Dendritic cell treated with granulocyte-macrophage colony-stimulating factor and Interleukin-4, amounts not matched to agents 40 ng/mL and 50 ng/mL, for 4 days (primary cell): ENCODE measurements at regions not wholly inside any gene's neighbourhood (a gene's known extent, or its start where the extent isn't known, plus 50 kb on each side); places are given as distances from the start of the nearest gene placed in this dataset.

Experiments used
- H3K27ac Mint-ChIP-seq: one replicate; pipeline ENCODE4 v1.8.0; 2022; ENCODE audit warnings: mild to moderate bottlenecking, mixed read lengths
- H3K27me3 Mint-ChIP-seq: one replicate; pipeline ENCODE4 v1.8.0; 2022; ENCODE audit warnings: mild to moderate bottlenecking, mixed read lengths
- H3K36me3 Mint-ChIP-seq: one replicate; pipeline ENCODE4 v1.8.0; 2022; ENCODE audit warnings: low read depth, mixed read lengths
- H3K4me1 Mint-ChIP-seq: one replicate; pipeline ENCODE4 v1.8.0; 2022; ENCODE audit warnings: low read depth, mixed read lengths
- H3K4me3 Mint-ChIP-seq: one replicate; pipeline ENCODE4 v1.8.0; 2022; ENCODE audit warnings: mild to moderate bottlenecking, moderate library complexity, mixed read lengths
- H3K9me3 Mint-ChIP-seq: one replicate; pipeline ENCODE4 v1.8.0; 2022; ENCODE audit warnings: mixed read lengths
- intact Hi-C: fragments of 100-400 bp; cut with micrococcal nuclease; formaldehyde crosslinking; loops from one replicate; pipeline ENCODE4 v1.15.0; 2022

GRCh38 chr2:145198555-145198954, 678.6 kb upstream of the ZEB2 start:
- Mint-ChIP-seq H3K36me3 (no peaks in the 10 kb centered on the region), H3K4me1 (no peaks in the 10 kb centered on the region), H3K4me3 (no peak overlapping the region), H3K27ac (no peak overlapping the region), H3K27me3 (peaks cover 3% of the 10 kb centered on the region), H3K9me3 (no peaks in the 10 kb centered on the region)
- intact Hi-C loops, result no loop called here

- H3K4me1 Mint-ChIP-seq, result no peaks in the 10 kb centered on the region
- H3K4me3 Mint-ChIP-seq, result no peak overlapping the region
- no peak overlapping the region for H3K27ac Mint-ChIP-seq
- intact Hi-C loops, result no loop called here
- H3K27me3 Mint-ChIP-seq, result peaks cover 3% of the 10 kb centered on the region
- H3K36me3 Mint-ChIP-seq, result no peaks in the 10 kb centered on the region
- no peaks in the 10 kb centered on the region for H3K9me3 Mint-ChIP-seq
Measured at GRCh38 chr2:145197944-145198343, 678.0 kb upstream of the ZEB2 start.

DNA sequence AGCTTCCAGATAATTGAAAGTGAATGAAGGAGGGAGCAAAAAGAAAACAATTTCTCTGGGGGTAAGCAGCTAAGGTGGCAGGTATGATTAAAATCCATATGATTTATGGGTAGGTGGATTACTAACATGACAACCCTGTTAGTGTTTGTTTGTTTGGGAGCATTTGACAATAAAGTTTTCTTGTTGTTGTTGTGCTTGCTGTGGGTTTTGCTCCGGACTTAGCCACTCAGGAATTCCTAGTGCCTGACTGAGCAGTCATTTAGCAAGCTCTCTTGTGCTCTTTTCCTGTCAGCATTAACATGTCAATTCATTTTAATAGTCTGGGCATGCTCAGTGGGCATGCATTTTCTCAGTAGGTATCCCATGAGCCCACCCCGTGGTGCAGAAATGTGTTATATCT, 674.8 kb upstream of the ZEB2 start:
- Mint-ChIP-seq H3K27me3 (peaks cover 3% of the 10 kb centered on the region), H3K4me3 (no peak overlapping the region), H3K4me1 (peaks cover 16% of the 10 kb centered on the region), H3K36me3 (no peaks in the 10 kb centered on the region), H3K27ac (no peak overlapping the region), H3K9me3 (no peaks in the 10 kb centered on the region)
- intact Hi-C loops, result no loop called here

DNA sequence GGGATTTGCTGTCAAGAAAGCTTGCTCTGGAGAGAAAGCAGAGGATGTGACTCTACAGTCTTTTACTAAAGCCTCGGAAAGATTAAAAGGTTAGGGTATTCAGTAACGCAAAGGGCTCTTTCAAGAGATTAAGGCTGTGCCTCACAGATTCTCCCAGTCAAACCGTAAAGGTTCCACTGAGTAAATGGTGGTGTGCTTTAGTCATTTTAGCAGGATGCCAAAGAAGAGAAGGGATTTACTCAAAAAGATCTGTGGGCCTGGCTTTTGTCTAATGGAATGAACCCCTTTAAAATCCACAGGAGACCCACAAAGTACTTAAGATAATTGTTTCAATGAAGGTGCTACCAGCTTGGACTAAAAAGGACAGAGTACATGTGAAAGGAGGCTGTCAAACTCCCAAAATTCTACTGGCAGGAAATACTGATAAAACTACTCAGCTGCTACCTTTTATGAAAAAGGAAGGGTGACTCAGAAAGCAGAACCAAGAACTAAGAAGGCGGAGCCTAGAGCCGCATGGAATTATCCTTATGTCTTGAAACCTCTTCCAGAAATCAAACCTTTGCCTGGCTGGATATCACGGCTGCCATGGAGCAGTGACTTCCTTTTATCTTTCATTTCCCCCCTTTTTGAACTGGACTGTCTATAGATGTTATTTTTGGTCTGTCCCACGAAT, 670.2 kb upstream of the ZEB2 start:
- Mint-ChIP-seq H3K27ac (peak overlapping the region; percentile 72), H3K4me1 (peaks cover 33% of the 10 kb centered on the region), H3K36me3 (no peaks in the 10 kb centered on the region), H3K4me3 (no peak overlapping the region), H3K9me3 (no peaks in the 10 kb centered on the region), H3K27me3 (no peaks in the 10 kb centered on the region)
- intact Hi-C loops, result no loop called here

DNA sequence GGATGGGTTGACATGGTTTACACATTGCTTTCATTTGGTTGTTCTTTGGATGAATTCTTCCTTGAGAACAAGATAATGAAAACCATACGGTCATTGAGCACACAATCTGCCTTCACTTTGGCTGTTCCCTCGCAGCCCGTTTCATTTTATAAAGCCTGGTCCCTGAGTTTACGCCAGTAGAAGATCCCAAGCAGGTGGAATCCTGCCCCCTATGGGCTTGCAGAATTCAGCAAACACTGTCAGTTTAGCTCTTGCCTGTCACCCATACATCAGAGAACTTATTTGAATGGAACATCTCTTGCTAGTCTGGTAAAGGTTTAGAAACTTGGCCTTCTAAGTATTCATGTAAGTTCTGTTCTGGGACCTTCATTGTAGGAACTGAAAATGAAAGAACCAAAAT, 666.4 kb upstream of the ZEB2 start:
- H3K4me1 Mint-ChIP-seq, result peaks cover 38% of the 10 kb centered on the region
- H3K27me3 Mint-ChIP-seq, result no peaks in the 10 kb centered on the region
- no peaks in the 10 kb centered on the region for H3K9me3 Mint-ChIP-seq
- H3K27ac Mint-ChIP-seq, result peak overlapping the region; percentile 52
- H3K36me3 Mint-ChIP-seq, result no peaks in the 10 kb centered on the region
- H3K4me3 Mint-ChIP-seq, result no peak overlapping the region
- intact Hi-C loops, result no loop called here

DNA sequence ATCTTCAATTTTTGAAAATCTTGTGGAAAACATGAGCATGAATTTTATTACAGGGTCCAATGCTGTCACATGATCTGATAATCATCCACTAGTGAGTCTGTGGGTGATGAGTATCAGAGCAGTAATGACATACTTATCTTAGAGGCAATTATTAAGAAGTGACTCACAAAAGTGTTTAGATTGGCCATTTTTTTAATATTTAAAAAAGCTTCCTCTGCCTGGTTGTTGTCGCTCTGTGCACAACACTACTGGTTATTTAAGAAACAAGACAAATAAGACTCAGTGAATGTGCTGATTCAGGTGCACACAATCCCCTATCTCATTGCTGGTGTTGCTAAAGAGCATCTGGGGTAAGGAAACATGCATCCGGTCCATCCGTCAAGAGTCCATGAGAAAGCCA, 665.8 kb upstream of the ZEB2 start:
- no peaks in the 10 kb centered on the region for H3K27me3 Mint-ChIP-seq
- no peaks in the 10 kb centered on the region for H3K9me3 Mint-ChIP-seq
- intact Hi-C loops, result no loop called here
- H3K4me3 Mint-ChIP-seq, result no peak overlapping the region
- peak overlapping the region; percentile 57 for H3K27ac Mint-ChIP-seq
- H3K4me1 Mint-ChIP-seq, result peaks cover 32% of the 10 kb centered on the region
- no peaks in the 10 kb centered on the region for H3K36me3 Mint-ChIP-seq

DNA sequence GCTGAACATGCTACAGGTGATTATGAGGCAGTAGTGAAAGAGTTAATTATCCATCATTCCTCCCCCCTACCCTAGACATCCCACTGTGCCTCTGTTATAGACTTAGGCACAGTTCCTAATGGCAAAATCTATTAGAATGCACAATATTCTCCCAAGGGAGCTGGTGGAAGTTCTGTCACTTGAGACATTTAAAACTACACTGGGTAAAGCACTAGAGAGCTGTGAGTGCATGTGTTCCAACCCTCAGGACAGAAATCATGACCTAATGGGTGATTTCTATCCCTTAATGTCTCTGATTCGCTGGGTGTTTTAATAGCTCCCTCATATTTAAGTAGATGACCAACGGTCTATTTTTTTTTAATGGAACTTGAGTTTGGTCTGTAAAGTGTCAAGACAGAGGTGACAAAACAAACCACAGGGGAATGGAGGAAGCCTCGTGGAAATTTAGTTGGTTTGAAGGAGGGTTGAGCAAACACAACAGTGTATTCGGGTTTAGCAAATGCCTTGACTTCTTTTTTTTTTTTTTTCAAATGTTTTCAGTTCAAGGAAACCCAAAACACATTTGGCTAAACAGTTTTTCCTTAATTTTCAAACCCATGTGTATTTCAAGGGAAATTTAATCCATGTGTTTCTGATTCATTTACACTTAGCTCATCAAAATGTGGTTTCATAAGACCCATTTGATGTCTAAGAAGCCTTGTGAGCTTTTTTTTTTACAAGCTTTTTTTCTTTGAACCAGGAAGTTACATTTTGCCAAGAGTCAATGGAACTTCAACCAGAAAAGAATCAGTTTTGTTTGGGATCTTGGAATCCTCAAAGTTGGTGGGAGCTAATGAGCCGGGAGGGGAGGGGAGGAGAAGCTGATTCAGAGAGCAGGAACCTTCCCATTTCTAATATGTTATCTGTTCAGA, 665.1 kb upstream of the ZEB2 start:
- intact Hi-C loops, result no loop called here
- H3K4me3 Mint-ChIP-seq, result no peak overlapping the region
- H3K36me3 Mint-ChIP-seq, result no peaks in the 10 kb centered on the region
- H3K27me3 Mint-ChIP-seq, result no peaks in the 10 kb centered on the region
- peak overlapping the region; percentile 57 for H3K27ac Mint-ChIP-seq
- no peaks in the 10 kb centered on the region for H3K9me3 Mint-ChIP-seq
- H3K4me1 Mint-ChIP-seq, result peaks cover 25% of the 10 kb centered on the region

- H3K9me3 Mint-ChIP-seq, result no peaks in the 10 kb centered on the region
- peaks cover 3% of the 10 kb centered on the region for H3K27me3 Mint-ChIP-seq
- H3K4me1 Mint-ChIP-seq, result peaks cover 5% of the 10 kb centered on the region
- H3K4me3 Mint-ChIP-seq, result no peak overlapping the region
- H3K36me3 Mint-ChIP-seq, result no peaks in the 10 kb centered on the region
- H3K27ac Mint-ChIP-seq, result no peak overlapping the region
- intact Hi-C loops, result no loop called here
Measured at GRCh38 chr2:145169285-145169684, 649.4 kb upstream of the ZEB2 start.

DNA sequence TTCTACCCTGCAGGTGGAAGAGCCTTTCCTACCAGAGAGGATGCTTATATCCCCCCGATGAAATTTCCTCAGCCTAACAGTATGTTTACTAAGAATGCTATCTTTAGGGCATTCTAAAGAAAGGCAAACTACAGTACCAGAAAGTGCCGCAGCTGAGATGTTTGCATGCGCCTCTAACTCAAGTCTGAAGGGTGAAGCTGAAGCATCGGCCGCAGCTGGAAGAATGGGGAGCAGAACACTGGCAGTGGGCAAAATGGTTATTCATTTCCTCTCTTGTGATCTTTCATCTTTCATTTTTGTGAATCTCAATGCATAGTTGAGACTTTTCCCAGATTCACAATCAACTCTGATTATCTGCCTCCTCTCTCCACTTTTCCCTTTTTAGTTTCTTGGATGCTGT, 648.2 kb upstream of the ZEB2 start:
- Mint-ChIP-seq H3K27me3 (peaks cover 3% of the 10 kb centered on the region), H3K4me3 (no peak overlapping the region), H3K9me3 (no peaks in the 10 kb centered on the region), H3K27ac (no peak overlapping the region), H3K36me3 (no peaks in the 10 kb centered on the region), H3K4me1 (peaks cover 5% of the 10 kb centered on the region)
- intact Hi-C loops, result no loop called here

- H3K4me3 Mint-ChIP-seq, result no peak overlapping the region
- H3K9me3 Mint-ChIP-seq, result peaks cover 10% of the 10 kb centered on the region
- H3K27ac Mint-ChIP-seq, result no peak overlapping the region
- no peaks in the 10 kb centered on the region for H3K36me3 Mint-ChIP-seq
- intact Hi-C loops, result no loop called here
- peaks cover 3% of the 10 kb centered on the region for H3K27me3 Mint-ChIP-seq
- H3K4me1 Mint-ChIP-seq, result peaks cover 5% of the 10 kb centered on the region
Measured at GRCh38 chr2:145166731-145167302, 646.9 kb upstream of the ZEB2 start.

GRCh38 chr2:145161656-145162055, 641.7 kb upstream of the ZEB2 start:
- Mint-ChIP-seq H3K27ac (no peak overlapping the region), H3K4me1 (peaks cover 9% of the 10 kb centered on the region), H3K36me3 (no peaks in the 10 kb centered on the region), H3K27me3 (no peaks in the 10 kb centered on the region), H3K4me3 (no peak overlapping the region), H3K9me3 (peaks cover 22% of the 10 kb centered on the region)
- intact Hi-C loops, result no loop called here

DNA sequence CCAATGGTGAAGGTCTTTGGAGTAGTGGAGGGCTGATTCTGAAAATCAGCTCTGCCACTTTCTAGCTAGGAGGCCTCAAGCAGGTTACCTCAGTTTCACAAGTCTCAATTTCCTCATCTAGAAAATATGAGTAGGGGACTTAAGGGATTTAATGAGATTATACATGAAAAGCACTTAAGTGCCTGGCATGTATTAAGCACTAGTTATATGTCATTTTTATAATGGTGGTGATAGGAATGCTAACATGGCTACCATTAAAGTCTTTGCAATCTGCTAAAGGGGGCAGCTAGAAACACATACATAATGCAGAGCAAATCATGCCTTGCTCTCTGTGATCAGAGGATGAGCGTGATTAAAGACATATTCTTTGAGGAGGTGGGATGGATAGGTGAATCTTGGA, 640.9 kb upstream of the ZEB2 start:
- intact Hi-C loops, result no loop called here
- no peak overlapping the region for H3K4me3 Mint-ChIP-seq

GRCh38 chr2:145159676-145160075, 639.8 kb upstream of the ZEB2 start:
- H3K4me3 Mint-ChIP-seq, result no peak overlapping the region
- no peak overlapping the region for H3K27ac Mint-ChIP-seq
- peaks cover 9% of the 10 kb centered on the region for H3K4me1 Mint-ChIP-seq
- no peaks in the 10 kb centered on the region for H3K36me3 Mint-ChIP-seq
- H3K27me3 Mint-ChIP-seq, result no peaks in the 10 kb centered on the region
- peaks cover 29% of the 10 kb centered on the region for H3K9me3 Mint-ChIP-seq
- intact Hi-C loops, result no loop called here

More for the DNA sequence above, 640.9 kb upstream of the ZEB2 start:
- Mint-ChIP-seq H3K4me1 (peaks cover 9% of the 10 kb centered on the region), H3K36me3 (no peaks in the 10 kb centered on the region), H3K27ac (no peak overlapping the region), H3K27me3 (no peaks in the 10 kb centered on the region), H3K9me3 (peaks cover 26% of the 10 kb centered on the region)
